Mononuclear cell (primary cell): ENCODE measurements at regions not wholly inside any gene's neighbourhood (a gene's known extent, or its start where the extent isn't known, plus 50 kb on each side); places are given as distances from the start of the nearest gene placed in this dataset.
"Not testable (repeated sequence)": the region's sequence is repeated elsewhere in the genome, so short reads cannot be mapped to it uniquely, and the experiment has no call there.

Experiments
- H3K27me3 ChIP-seq: 2 replicates; pipeline ENCODE4 v1.6.0; 2011; ENCODE audit warnings: low read length, control low read depth; ENCODE audit not compliant: insufficient read depth
- H3K4me1 ChIP-seq: 2 replicates; pipeline ENCODE4 v1.5.1; 2011; ENCODE audit warnings: mild to moderate bottlenecking, low read length, control low read depth; ENCODE audit not compliant: insufficient read depth
- H3K4me3 ChIP-seq: 2 replicates; pipeline ENCODE4 v1.5.1; 2011; ENCODE audit warnings: mild to moderate bottlenecking, low read length, moderate library complexity
- H3K9me3 ChIP-seq: 2 replicates; pipeline ENCODE4 v1.5.1; 2011; ENCODE audit warnings: low read depth, mild to moderate bottlenecking, control low read depth, low read length

DNA sequence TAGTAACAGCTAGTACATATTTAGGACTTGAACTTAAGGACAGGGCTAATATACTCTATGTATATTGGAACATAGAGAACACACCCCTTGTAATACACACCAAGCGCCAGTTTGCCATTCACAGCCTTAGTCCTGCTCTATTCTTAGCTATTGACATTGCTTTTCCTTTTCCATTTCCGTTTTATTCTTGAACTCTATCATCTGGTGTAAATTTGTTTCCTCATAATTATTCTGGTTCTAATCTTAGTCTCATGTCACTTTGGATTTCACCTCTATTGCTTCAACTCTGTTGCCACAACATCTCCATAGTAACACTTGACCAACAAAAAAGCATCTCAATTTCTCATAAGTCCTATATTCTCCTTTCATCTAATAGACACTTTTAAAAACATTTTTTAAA is 225.7 kb downstream of the PHLDA1 start:
- H3K4me1 ChIP-seq, result no peaks in the 10 kb centered on the region
- no peaks in the 10 kb centered on the region for H3K27me3 ChIP-seq
- no peak overlapping the region for H3K4me3 ChIP-seq
- no peaks in the 10 kb centered on the region for H3K9me3 ChIP-seq

DNA sequence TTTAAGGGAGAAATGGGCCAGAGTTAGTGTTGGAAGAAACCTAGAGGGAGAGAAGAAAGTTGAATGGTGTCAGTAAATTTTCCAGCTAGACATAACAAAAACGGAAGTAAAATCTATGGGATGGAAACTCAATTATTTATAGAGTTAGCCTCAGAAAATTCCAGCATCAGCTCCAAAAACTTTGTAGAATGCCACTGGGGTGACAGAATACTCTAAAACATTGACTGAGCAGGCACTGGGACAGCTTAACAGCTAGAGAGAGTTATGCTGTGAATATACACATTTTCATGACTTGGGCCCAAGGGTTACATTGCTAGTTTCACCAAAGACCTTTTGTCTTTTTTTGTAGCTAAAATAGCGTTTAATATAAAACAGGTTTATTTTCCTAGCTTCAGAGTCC is 226.3 kb downstream of the PHLDA1 start:
- H3K9me3 ChIP-seq, result no peaks in the 10 kb centered on the region
- no peaks in the 10 kb centered on the region for H3K4me1 ChIP-seq
- H3K27me3 ChIP-seq, result no peaks in the 10 kb centered on the region
- H3K4me3 ChIP-seq, result no peak overlapping the region

DNA sequence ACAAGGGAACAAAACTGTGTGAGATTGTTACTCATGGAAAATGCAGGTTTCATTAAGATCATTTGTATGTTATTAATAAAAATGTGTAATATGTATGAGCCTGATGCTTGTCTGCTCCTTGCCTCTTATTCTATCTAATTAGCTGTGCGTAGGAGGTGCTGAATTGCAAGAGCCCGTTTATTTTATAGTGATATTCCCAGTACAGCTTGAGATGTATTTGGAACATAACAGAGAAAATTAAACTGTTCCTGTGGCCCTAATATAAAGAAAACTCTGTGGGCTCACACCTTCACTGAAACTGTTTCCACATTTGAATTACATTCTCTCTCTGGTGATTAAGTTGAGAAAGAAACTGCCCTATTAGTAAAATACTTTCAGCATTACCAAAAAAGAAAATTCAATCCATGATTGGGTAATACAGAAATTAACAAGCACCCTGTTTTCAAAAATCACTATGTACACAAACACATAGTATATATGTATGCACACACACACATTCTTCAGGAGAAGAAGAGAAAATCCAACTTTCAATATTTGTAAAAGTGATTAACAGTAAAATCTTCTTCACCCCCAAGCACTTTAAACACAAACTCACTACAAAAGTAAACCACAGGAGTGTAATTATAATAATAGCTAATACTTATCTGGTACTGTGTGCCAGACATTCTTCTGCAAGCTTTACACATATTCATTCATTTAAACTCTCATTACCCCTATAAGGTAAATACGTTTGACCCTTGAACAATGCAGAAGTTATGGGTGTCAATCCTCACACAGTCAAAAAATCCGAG is 233.2 kb downstream of the PHLDA1 start:
- Histone ChIP-seq H3K4me3 (no peak overlapping the region), H3K27me3 (no peaks in the 10 kb centered on the region), H3K9me3 (no peaks in the 10 kb centered on the region), H3K4me1 (no peaks in the 10 kb centered on the region)

DNA sequence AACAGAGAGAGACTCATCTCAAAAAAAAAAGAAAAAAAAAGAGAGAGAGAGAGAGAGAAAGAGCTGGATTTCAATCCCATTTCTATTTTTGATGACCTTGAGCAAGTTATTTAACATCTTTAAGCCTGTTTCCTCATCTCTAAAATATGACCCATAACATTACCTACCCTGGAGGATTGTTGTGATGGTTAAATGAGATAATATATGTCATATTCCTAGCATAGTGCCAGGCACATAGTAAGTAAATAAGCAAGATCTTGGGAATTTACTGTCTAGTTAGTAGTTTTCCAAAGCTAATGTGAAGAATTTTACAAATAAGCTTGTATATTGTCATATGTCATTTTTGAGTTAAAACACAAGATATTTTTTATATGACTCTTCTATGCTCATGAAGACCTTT is 236.5 kb downstream of the PHLDA1 start:
- Histone ChIP-seq H3K9me3 (no peaks in the 10 kb centered on the region), H3K4me3 (no peak overlapping the region), H3K27me3 (peaks cover 10% of the 10 kb centered on the region), H3K4me1 (no peaks in the 10 kb centered on the region)

DNA sequence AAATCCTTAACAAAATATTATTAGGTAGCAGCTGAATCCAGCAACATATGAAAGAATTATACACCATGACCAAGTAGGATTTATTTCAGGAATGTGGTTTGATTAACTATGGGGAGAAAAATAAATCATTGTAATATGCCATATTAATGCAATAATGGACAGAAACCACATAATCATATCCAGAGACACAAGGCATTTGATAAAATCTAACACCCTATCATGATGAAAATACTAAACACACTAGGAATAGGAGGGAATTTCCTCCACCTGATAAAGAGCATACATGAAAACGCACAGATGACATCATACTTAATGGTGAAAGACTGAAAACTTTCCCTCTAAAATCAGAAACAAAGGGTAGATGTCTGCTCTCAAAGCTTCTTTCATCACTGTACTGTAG is 238.9 kb downstream of the PHLDA1 start:
- no peaks in the 10 kb centered on the region for H3K4me1 ChIP-seq
- no peaks in the 10 kb centered on the region for H3K9me3 ChIP-seq
- H3K27me3 ChIP-seq, result peaks cover 10% of the 10 kb centered on the region
- no peak overlapping the region for H3K4me3 ChIP-seq

DNA sequence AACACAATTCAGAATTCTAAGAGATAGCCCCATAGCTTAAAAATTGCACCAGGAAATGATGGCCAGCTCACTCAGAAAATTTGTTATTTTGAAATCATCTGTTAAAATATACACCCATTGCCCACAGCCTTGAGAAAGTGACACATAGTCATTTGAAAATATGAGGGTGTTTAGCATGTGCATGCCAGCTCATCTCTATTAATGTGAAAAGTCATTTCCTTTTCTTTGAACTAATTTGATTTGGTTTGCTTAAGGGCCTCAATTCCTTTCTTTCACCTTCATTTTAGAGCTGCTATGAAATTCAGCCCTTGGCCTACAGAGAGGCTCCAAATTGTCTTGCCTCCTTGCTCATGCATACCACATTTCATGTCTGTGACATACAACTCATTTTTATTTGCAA is 241.4 kb downstream of the PHLDA1 start:
- H3K4me3 ChIP-seq, result no peak overlapping the region
- no peaks in the 10 kb centered on the region for H3K9me3 ChIP-seq
- peaks cover 10% of the 10 kb centered on the region for H3K27me3 ChIP-seq
- no peaks in the 10 kb centered on the region for H3K4me1 ChIP-seq

DNA sequence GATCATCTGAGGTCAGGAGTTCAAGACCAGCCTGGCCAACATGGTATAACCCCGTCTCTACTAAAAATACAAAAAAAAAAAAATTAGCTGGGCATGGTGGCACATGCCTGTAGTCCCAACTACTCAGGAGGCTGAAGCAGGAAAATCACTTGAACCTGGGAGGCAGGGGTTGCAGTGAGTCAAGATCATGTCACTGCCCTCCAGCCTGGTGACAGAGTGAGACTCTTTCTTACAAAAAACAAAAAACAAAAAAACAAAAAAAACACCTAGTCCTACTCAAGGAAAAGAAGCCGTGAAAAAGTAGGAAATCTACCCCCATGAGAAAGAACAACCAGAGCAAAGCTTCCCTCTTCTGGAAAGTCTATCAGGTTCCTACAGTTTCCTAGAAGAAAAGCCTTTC is 244.4 kb downstream of the PHLDA1 start:
- H3K4me1 ChIP-seq, H3K9me3 ChIP-seq, H3K27me3 ChIP-seq, H3K4me3 ChIP-seq: not testable (repeated sequence)

DNA sequence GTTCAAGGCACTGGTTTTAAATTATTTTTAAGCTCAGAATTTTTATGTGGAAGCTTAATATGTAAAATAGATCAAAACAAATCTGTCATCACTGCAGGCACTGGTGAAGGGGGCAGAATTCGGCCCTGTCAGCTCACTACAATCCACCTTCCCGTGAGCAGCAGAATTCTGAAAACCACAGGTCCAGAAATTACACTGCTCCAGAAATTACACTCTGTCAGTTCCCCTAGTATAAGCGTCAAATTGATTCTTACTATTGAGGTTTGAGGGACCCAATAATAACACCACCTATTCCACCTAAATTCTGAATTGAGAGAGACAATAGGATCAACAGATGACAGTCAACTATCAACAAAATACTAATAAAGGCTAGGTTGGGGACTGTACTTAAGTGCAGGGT is 245.5 kb downstream of the PHLDA1 start:
- Histone ChIP-seq H3K4me1 (no peaks in the 10 kb centered on the region), H3K9me3 (no peaks in the 10 kb centered on the region), H3K27me3 (no peaks in the 10 kb centered on the region), H3K4me3 (no peak overlapping the region)

DNA sequence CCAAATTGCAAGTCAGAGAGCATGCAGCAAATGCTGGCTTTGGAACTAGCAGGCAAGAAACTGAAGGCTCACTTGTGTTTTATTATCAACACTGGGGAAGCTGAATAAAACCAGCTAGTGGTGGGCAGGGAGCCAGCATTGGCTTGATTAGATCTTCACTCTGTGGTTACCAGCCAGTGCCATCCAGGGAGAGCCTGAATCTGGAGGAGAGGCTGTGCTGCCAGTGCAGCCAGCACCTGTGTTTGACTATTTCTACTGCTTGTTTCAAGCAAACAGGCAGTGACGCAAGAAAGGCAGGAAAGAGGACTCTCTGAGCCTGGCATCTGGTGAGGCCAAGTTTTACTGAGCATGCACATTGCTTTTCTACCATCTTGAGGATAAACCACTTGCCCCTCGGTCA is 247.0 kb downstream of the PHLDA1 start:
- Histone ChIP-seq H3K4me1 (no peaks in the 10 kb centered on the region), H3K4me3 (no peak overlapping the region), H3K27me3 (no peaks in the 10 kb centered on the region), H3K9me3 (no peaks in the 10 kb centered on the region)

DNA sequence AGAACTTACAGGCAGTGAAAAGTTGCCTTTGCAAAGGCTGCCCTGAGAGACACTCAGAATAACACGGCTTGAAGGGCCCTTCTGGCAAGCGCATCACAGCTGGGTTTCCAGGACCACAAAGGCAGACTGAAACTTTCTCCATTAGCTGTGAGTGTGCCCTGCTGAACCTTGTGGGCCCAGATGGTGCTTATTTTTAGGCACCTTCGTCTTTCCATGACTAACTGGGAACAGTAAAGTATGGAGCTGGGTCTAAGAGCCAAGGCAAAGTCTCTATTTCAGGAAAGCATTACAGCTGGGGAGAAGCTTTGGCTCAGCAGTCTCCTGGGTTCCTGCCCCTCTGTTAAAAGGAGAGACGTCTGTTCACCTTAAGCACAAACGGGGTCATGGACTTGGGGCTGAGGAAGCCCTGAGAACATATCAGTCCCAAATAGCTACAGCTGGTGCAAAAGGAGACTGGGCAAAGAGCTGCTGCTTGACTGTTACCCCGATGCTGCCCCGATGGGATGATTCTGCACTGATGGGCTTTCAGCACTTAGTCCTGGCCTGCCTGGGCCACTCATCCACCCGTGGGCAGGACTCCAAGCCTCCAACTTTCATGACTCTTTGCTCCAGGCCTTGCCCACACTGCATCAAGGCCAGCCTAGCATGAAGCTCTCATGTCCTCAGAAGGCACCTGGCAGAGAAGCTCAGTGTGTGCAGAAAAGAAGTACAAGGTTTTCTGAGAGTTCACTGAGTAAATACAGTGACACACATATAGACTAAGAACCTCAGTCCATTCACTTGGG is 248.3 kb downstream of the PHLDA1 start:
- H3K9me3 ChIP-seq, result no peaks in the 10 kb centered on the region
- H3K4me3 ChIP-seq, result no peak overlapping the region
- H3K4me1 ChIP-seq, result no peaks in the 10 kb centered on the region
- no peaks in the 10 kb centered on the region for H3K27me3 ChIP-seq

DNA sequence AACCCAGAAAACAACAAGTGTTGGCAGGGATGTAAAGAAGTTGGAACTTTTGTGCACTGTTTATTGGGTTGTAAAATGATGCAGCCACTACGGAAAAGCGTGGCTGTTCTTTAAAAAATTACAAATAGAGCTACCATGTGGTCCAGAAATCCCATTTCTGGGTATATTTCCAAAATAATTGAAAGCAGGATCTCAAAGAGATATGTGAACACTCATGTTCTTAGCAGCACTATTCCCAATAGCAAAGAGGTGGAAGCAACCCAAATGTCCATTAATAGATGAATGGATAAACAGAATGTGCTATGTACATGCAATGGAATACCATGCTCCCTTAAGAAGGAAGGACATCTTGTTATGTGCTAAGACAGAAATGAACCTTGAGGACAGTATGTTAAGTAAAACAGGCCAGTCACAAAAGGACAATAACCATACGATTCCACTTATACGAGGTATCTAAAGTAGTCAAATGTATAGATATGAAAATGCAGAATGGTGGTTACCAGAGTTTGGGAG is 249.5 kb downstream of the PHLDA1 start:
- no peaks in the 10 kb centered on the region for H3K4me1 ChIP-seq
- no peaks in the 10 kb centered on the region for H3K27me3 ChIP-seq
- no peak overlapping the region for H3K4me3 ChIP-seq
- no peaks in the 10 kb centered on the region for H3K9me3 ChIP-seq

DNA sequence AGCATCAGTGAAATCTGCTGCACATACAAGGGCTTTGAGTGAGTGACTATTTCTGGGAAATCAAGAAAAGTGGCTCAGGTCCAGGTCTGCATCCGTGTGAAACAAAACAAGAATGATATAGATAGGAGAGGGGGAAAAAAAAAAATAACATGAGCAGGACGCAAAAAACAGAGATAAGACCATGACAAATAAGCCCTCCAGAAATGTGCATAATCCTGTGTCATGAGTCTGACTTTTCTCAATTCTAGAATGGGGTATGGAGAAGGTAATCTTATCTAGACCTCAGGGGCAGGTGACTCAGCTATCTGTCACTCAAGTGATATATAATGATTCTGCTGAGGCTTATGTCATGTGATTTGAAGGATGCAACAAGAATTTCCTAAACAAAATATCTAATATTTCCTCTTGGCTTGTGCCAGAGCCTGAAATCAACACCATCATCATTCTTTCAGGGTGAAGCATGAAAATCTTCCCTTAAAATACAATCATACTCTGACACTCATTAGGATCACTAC is 250.0 kb downstream of the PHLDA1 start:
- no peaks in the 10 kb centered on the region for H3K27me3 ChIP-seq
- H3K4me3 ChIP-seq, result no peak overlapping the region
- H3K4me1 ChIP-seq, result no peaks in the 10 kb centered on the region
- no peaks in the 10 kb centered on the region for H3K9me3 ChIP-seq

DNA sequence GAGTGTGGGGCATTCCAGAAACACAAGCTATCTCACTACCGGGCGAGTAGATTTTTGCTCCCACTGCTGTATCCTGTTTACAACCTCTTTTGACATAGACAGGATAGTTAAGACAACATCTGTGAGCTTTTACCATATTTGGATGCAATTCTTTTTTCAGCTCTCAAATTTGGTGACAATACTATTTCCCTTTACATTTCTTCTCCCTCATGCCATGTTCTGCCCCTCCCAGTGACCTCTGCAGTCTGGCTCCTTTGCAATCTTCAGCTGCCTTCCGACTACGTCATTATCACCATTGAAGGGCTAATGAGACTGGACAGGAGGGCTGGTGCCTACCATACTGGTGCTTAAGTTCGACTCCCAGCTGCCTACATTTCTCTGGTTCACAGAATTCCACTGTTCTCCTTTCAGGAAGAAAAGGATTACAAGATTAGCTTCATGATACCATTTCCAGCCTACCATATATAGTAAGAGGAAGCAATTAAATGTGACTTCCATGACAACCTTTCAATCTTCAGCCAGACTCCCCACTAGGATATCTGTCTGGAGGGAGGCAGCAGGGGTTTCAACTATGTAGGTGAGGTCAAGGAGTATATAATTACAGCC is 251.6 kb downstream of the PHLDA1 start:
- no peak overlapping the region for H3K4me3 ChIP-seq
- no peaks in the 10 kb centered on the region for H3K4me1 ChIP-seq
- H3K9me3 ChIP-seq, result no peaks in the 10 kb centered on the region
- no peaks in the 10 kb centered on the region for H3K27me3 ChIP-seq

DNA sequence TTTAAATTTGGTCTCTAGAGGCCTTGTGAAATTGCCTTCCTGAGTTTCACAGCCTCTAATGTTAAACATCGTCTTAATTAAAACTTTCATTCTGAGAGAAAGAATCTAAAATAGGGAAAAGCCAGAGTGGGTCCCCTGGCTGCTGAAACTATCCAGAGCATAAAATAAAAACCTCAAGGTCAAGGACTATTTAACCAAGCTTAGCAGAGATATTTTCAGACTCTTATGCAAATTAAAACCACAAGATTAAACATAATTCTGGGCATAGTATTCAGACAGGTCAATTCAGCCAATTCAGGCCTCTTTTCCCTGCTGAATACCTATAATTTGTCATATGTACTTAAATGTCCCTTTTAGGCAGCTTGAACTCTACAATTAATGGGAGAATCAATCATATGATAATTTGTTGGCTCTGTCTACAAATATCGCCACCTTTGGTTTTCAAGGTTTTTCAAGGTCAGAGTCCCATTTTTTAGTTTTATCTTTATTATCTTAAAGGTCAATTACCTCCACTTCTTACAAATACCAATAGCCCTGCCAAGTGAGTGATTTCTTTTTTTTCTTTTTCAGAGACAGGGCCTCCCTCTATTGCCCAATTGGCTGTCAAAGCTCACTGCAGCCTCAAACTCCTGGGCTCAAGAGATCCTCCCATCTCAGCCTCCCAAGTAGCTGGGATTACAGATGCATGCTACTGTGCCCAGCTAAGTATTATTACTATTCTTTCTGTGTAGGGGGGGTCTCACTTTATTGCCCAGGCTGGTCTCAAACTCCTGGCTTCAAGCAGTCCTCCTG is 257.1 kb downstream of the PHLDA1 start:
- Histone ChIP-seq H3K4me1 (no peaks in the 10 kb centered on the region), H3K27me3 (no peaks in the 10 kb centered on the region), H3K9me3 (no peaks in the 10 kb centered on the region), H3K4me3 (no peak overlapping the region)
